ENCODE measurements at regions not wholly inside any gene's neighbourhood (a gene's known extent, or its start where the extent isn't known, plus 50 kb on each side); places are given as distances from the start of the nearest gene placed in this dataset.
"Not testable (repeated sequence)": the region's sequence is repeated elsewhere in the genome, so short reads cannot be mapped to it uniquely, and the experiment has no call there.

DNA sequence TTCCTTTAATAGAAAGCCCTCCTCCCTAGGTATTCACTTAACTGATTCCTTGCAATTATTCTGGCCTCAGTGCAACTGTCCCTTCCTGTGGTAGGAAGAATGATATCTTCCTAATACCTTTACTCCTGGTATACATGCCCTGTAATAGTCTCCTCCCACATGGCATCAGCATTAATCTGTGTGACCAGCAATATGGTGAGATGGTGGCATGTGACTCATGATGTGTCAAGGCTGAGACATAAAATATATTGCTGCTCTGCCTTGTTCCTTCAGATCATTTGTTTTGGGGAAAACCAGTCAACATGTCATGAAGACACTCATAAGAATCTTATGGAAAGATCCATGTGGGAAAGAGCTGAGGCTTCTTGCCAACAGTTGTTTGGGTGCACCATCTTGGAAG, 149.1 kb upstream of the TRPM3 start:
- no peak overlapping the region for H3K27ac ChIP-seq
- no peaks in the 10 kb centered on the region for H3K27me3 ChIP-seq
- no peaks in the 10 kb centered on the region for H3K9me3 ChIP-seq
- TF ChIP-seq, protein P1, sequence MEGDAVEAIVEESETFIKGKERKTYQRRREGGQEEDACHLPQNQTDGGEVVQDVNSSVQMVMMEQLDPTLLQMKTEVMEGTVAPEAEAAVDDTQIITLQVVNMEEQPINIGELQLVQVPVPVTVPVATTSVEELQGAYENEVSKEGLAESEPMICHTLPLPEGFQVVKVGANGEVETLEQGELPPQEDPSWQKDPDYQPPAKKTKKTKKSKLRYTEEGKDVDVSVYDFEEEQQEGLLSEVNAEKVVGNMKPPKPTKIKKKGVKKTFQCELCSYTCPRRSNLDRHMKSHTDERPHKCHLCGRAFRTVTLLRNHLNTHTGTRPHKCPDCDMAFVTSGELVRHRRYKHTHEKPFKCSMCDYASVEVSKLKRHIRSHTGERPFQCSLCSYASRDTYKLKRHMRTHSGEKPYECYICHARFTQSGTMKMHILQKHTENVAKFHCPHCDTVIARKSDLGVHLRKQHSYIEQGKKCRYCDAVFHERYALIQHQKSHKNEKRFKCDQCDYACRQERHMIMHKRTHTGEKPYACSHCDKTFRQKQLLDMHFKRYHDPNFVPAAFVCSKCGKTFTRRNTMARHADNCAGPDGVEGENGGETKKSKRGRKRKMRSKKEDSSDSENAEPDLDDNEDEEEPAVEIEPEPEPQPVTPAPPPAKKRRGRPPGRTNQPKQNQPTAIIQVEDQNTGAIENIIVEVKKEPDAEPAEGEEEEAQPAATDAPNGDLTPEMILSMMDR (IDR thresholded peaks at IDR 0.05) = no peak
- DNase-seq (ENCODE audit: low spot score) = no peak
- no peaks in the 10 kb centered on the region for H3K4me1 ChIP-seq
- H3K36me3 ChIP-seq = no peaks in the 10 kb centered on the region
- no peak overlapping the region for H3K4me3 ChIP-seq

DNA sequence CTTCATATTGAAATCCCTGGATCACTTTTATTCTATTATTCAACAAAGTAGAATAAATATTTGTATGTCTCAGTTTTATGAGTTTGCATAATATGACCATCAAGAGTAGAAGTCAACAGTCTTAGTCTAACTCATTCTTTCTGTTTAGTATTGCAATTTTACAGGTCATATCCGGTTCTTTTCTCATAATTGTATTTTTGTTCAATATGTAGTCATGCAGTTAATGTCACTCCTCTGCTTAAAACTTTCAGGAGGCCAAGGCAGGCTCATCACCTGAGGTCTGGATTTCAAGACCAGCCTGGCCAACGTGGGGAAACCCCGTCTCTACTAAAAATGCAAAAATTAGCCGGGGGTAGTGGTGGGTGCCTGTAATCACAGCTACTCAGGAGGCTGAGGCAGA, 148.4 kb upstream of the TRPM3 start:
- Histone ChIP-seq H3K27me3 (no peaks in the 10 kb centered on the region), H3K27ac (no peak overlapping the region), H3K4me1 (no peaks in the 10 kb centered on the region), H3K9me3 (no peaks in the 10 kb centered on the region), H3K36me3 (no peaks in the 10 kb centered on the region), H3K4me3 (no peak overlapping the region)
- TF ChIP-seq, protein P1 (IDR thresholded peaks at IDR 0.05) = no peak
- no peak for DNase-seq (ENCODE audit: low spot score)

DNA sequence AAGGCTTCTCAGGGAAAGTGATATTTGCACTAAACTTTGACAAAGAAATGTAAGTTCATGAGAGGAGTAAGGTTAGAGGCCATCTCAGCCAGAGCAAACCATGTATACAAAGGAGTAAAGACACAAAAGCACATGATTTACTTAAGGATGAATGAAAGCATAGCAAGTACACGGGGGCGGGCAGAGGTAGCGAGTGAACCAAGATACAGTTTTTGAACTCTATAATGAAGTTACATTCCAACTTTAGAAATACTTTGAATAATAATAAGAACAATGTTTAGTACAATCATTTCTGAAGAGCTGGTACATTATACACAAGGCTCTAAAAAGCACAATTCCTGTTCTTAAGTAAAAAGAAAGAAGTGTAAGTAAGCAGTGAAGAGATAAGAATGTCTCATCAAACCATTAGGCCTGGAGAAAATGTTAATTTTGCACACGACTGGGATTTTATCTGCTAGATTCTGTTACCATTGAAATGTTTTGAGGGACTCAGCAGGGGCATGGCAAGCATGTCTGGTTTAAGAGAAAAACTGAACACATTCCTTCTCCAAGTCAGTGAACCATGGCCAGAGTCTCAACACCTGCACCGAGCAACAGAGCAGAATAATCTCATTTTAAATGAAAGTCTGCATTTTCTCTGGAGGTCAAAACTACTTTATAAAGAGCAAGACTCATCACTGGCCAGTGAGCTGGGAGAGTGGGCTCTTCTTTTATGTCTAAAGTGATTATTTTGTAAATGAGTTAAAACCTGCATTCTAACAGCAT, 147.6 kb upstream of the TRPM3 start:
- Histone ChIP-seq H3K9me3 (no peaks in the 10 kb centered on the region), H3K27ac (no peak overlapping the region), H3K36me3 (no peaks in the 10 kb centered on the region), H3K4me1 (no peaks in the 10 kb centered on the region), H3K4me3 (no peak overlapping the region), H3K27me3 (no peaks in the 10 kb centered on the region)
- no peak for DNase-seq (ENCODE audit: low spot score)
- TF ChIP-seq, protein P1 (IDR thresholded peaks at IDR 0.05) = no peak

DNA sequence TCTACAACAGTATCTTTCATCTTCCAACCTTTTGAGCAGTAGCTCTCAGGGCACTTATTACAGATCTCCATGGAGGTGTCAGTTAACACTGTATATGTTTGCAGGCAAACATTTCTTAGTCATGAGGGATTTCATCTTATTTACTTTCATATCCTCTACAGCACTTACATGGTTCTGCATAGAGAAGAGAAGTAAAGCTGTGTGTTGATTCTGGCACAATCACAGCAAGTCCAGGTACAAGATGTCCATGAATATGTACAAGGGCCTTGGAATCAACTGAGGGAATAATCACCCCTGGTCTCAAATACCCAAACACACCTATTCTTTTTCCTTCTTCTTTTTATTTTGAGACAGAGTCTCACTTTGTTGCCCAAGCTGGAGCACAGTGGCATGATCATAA, 142.0 kb upstream of the TRPM3 start:
- H3K27me3 ChIP-seq = no peaks in the 10 kb centered on the region

DNA sequence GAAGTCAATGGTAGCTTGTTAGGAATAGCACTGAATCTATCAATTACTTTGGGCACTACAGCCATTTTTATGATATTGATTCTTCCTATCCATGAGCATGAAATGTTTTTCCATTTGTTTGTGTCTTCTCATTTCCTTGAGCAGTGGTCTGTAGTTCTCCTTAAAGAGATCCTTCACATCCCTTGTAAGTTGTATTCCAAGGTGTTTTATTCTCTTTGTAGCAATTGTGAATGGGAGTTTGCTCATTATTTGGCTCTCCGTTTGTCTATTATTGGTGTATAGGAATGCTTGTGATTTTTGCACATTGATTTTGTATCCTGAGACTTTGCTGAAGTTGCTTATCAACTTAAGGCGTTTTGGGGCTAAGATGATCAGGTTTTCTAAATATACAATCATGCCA, 139.0 kb upstream of the TRPM3 start:
- not testable (repeated sequence) for H3K27me3 ChIP-seq; H3K4me1 ChIP-seq; H3K9me3 ChIP-seq; H3K36me3 ChIP-seq; H3K4me3 ChIP-seq; H3K27ac ChIP-seq; DNase-seq (ENCODE audit: low spot score)

More for the DNA sequence above, 142.0 kb upstream of the TRPM3 start:
- H3K36me3 ChIP-seq = no peaks in the 10 kb centered on the region
- H3K4me1 ChIP-seq = no peaks in the 10 kb centered on the region
- TF ChIP-seq, protein P1 (IDR thresholded peaks at IDR 0.05) = no peak
- no peak overlapping the region for H3K4me3 ChIP-seq
- H3K27ac ChIP-seq = no peak overlapping the region
- H3K9me3 ChIP-seq = no peaks in the 10 kb centered on the region
- no peak for DNase-seq (ENCODE audit: low spot score)

DNA sequence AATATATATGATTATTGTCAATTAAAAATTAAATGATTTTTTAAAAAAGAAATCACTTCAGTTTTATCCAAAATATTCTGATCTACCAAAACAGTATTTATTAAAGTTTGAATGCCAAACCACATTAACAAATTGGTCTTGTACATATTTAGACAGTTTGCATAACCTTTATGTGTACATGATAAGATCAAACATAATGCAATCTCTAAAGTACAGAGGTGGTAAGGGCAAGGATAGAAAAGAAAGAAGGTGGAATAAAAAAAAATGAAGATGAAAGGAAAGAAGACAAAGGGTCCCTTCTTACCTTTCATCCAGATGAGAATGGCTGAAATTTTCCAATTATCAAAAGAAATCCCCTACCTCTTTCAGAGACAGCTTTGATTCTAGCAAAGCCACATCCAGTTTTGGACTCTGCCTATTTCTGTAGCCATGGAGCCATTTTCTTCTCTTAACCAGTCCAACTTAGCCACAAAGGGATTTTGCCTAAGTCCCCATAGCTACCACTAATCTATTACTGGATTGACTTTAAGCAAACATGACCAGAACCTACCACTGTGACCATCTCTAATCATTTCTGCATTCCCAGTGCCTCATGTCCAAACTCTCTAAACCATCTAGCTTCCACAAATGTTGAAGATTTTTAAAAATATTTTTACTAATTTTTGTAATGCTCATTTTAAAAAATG, 133.3 kb upstream of the TRPM3 start:
- no peaks in the 10 kb centered on the region for H3K36me3 ChIP-seq
- no peak overlapping the region for H3K4me3 ChIP-seq
- no peak for DNase-seq (ENCODE audit: low spot score)
- TF ChIP-seq, protein P1 (IDR thresholded peaks at IDR 0.05) = no peak
- no peak overlapping the region for H3K27ac ChIP-seq
- no peaks in the 10 kb centered on the region for H3K27me3 ChIP-seq
- H3K9me3 ChIP-seq = no peaks in the 10 kb centered on the region
- no peaks in the 10 kb centered on the region for H3K4me1 ChIP-seq

All from right atrium auricular region (tissue), 2 donors.